ENCODE measurements at regions not wholly inside any gene's neighbourhood (a gene's known extent, or its start where the extent isn't known, plus 50 kb on each side); places are given as distances from the start of the nearest gene placed in this dataset.

GRCh38 chr13:38617936-38618335, 68.9 kb upstream of the FREM2 start:
- Histone ChIP-seq H3K4me3 (ENCODE audit: low read depth, low read length) (no peak overlapping the region), H3K27me3 (ENCODE audit: control insufficient read depth, insufficient read depth, low read length) (no peaks in the 10 kb centered on the region), H3K36me3 (ENCODE audit: control insufficient read depth, insufficient read depth, low read length) (no peaks in the 10 kb centered on the region)
- DNase-seq (ENCODE audit: low read depth) = no peak
- POLR2A ChIA-PET = no interaction called here
- TF ChIP-seq, protein P1, sequence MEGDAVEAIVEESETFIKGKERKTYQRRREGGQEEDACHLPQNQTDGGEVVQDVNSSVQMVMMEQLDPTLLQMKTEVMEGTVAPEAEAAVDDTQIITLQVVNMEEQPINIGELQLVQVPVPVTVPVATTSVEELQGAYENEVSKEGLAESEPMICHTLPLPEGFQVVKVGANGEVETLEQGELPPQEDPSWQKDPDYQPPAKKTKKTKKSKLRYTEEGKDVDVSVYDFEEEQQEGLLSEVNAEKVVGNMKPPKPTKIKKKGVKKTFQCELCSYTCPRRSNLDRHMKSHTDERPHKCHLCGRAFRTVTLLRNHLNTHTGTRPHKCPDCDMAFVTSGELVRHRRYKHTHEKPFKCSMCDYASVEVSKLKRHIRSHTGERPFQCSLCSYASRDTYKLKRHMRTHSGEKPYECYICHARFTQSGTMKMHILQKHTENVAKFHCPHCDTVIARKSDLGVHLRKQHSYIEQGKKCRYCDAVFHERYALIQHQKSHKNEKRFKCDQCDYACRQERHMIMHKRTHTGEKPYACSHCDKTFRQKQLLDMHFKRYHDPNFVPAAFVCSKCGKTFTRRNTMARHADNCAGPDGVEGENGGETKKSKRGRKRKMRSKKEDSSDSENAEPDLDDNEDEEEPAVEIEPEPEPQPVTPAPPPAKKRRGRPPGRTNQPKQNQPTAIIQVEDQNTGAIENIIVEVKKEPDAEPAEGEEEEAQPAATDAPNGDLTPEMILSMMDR (IDR thresholded peaks at IDR 0.05; ENCODE audit: insufficient read depth, low read depth, low read length) = no peak
- CTCF ChIA-PET = no interaction called here

DNA sequence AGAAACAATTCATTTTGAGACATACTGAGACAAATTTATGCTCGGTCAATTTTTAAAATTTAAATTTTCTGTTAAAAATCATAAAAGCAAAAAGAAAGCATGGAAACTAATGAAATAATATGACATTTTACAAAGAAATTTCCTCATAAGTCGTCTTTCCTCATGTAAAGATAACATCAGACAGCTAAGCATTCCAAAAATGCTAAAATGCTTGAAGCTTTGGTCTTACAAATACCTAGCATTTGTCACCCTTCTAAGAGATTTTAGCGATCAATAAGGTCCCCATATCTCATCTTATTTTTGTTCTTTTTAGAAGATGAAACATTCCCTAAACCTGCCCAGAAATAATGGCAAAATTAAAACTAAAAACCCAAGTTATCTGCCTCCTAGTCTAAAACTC, 68.5 kb upstream of the FREM2 start:
- Histone ChIP-seq H3K4me3 (ENCODE audit: low read depth, low read length) (no peak overlapping the region), H3K36me3 (ENCODE audit: control insufficient read depth, insufficient read depth, low read length) (no peaks in the 10 kb centered on the region), H3K27me3 (ENCODE audit: control insufficient read depth, insufficient read depth, low read length) (no peaks in the 10 kb centered on the region)
- DNase-seq (ENCODE audit: low read depth) = no peak
- ChIA-PET POLR2A (no interaction called here), CTCF (no interaction called here)
- TF ChIP-seq, protein P1 (IDR thresholded peaks at IDR 0.05; ENCODE audit: insufficient read depth, low read depth, low read length) = no peak

- TF ChIP-seq, protein P1 (IDR thresholded peaks at IDR 0.05; ENCODE audit: insufficient read depth, low read depth, low read length) = no peak
- CTCF ChIA-PET = no interaction called here
- Histone ChIP-seq H3K36me3 (ENCODE audit: control insufficient read depth, insufficient read depth, low read length) (no peaks in the 10 kb centered on the region), H3K4me3 (ENCODE audit: low read depth, low read length) (no peak overlapping the region), H3K27me3 (ENCODE audit: control insufficient read depth, insufficient read depth, low read length) (no peaks in the 10 kb centered on the region)
- no peak for DNase-seq (ENCODE audit: low read depth)
- POLR2A ChIA-PET = no interaction called here
Measured at GRCh38 chr13:38618881-38619280, 68.0 kb upstream of the FREM2 start.

DNA sequence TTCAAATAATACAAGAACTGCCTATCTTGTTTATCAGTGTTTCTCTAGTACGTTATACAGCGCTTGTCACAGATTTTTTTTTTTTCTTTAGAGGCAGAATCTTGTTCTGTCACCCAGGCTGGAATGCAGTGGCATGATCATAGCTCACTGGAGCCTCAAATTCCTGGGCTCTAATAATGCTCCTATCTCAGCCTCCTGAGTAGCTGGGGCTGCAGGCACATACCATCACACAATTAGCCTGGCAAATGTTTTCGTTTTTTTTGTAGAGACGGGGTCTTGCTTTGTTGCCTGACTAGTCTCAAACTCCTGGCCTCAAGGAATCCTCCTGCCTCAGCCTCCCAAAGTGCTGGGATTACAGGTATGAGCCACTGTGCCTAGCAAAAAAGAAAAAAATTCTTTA, 66.0 kb upstream of the FREM2 start:
- DNase-seq (ENCODE audit: low read depth) = no peak
- TF ChIP-seq, protein P1 (IDR thresholded peaks at IDR 0.05; ENCODE audit: insufficient read depth, low read depth, low read length) = no peak
- CTCF ChIA-PET = no interaction called here
- Histone ChIP-seq H3K4me3 (ENCODE audit: low read depth, low read length) (no peak overlapping the region), H3K27me3 (ENCODE audit: control insufficient read depth, insufficient read depth, low read length) (no peaks in the 10 kb centered on the region), H3K36me3 (ENCODE audit: control insufficient read depth, insufficient read depth, low read length) (no peaks in the 10 kb centered on the region)
- POLR2A ChIA-PET = no interaction called here

GRCh38 chr13:38624822-38625221, 62.1 kb upstream of the FREM2 start:
- no peak overlapping the region for H3K4me3 ChIP-seq (ENCODE audit: low read depth, low read length)
- H3K36me3 ChIP-seq (ENCODE audit: control insufficient read depth, insufficient read depth, low read length) = no peaks in the 10 kb centered on the region
- ChIA-PET POLR2A (no interaction called here), CTCF (no interaction called here)
- H3K27me3 ChIP-seq (ENCODE audit: control insufficient read depth, insufficient read depth, low read length) = no peaks in the 10 kb centered on the region
- DNase-seq (ENCODE audit: low read depth) = no peak
- TF ChIP-seq, protein P1 (IDR thresholded peaks at IDR 0.05; ENCODE audit: insufficient read depth, low read depth, low read length) = no peak

Data from BJ (cell line).